Memory B cell (primary cell): ENCODE measurements at regions not wholly inside any gene's neighbourhood (a gene's known extent, or its start where the extent isn't known, plus 50 kb on each side); places are given as distances from the start of the nearest gene placed in this dataset.
"Not testable (repeated sequence)": the region's sequence is repeated elsewhere in the genome, so short reads cannot be mapped to it uniquely, and the experiment has no call there.

Experiments
- ATAC-seq: fragments of 150-1000 bp; cut with Tn5 transposase; 2 replicates; pipeline ENCODE4 v1.10.0; 2021; ENCODE audit warnings: low read depth, mild to moderate bottlenecking, moderate library complexity
- DNase-seq, 2 donors: peaks; one replicate each; pipeline ENCODE4 v3.0.0; 2022; ENCODE audit warnings: low spot score in 2 of 2
- H3K27ac Mint-ChIP-seq: one replicate; pipeline ENCODE4 v1.8.0; 2022; ENCODE audit warnings: mild to moderate bottlenecking, moderate library complexity, mixed read lengths
- H3K27me3 Mint-ChIP-seq: one replicate; pipeline ENCODE4 v1.8.0; 2022; ENCODE audit warnings: mixed read lengths
- H3K36me3 Mint-ChIP-seq: one replicate; pipeline ENCODE4 v1.8.0; 2022; ENCODE audit warnings: mild to moderate bottlenecking, mixed read lengths
- H3K4me1 Mint-ChIP-seq: one replicate; pipeline ENCODE4 v1.8.0; 2022; ENCODE audit warnings: mixed read lengths
- H3K4me3 Mint-ChIP-seq: one replicate; pipeline ENCODE4 v1.8.0; 2022; ENCODE audit warnings: mild to moderate bottlenecking, moderate library complexity, mixed read lengths
- H3K9me3 Mint-ChIP-seq: one replicate; pipeline ENCODE4 v1.8.0; 2022; ENCODE audit warnings: mixed read lengths

DNA sequence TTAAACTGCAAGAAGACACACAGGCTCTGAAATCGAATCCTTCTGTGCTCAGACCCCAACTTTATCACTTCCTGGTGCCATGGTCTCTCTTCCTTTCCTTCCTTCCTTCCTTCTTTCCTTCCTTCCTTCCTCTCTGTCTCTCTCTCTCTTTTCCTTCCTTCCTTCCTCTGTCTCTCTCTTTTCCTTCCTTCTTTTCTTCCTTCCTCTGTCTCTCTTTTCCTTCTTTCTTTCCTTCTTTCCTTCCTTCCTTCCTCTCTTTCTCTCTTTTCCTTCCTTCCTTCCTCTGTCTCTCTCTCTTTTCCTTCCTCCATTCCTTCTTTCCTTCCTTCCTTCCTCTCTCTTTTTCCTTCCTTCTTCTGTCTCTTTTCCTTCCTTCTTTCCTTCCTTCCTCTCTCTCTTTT, 127.2 kb upstream of the CACNA1A start:
- Mint-ChIP-seq H3K9me3 (peaks cover 5% of the 10 kb centered on the region), H3K36me3 (peaks cover 1% of the 10 kb centered on the region), H3K4me3 (no peak overlapping the region), H3K27ac (peak overlapping the region; percentile 5), H3K4me1 (peaks cover 2% of the 10 kb centered on the region), H3K27me3 (peaks cover 9% of the 10 kb centered on the region)
- ATAC-seq (no peak), DNase-seq (no peak)

DNA sequence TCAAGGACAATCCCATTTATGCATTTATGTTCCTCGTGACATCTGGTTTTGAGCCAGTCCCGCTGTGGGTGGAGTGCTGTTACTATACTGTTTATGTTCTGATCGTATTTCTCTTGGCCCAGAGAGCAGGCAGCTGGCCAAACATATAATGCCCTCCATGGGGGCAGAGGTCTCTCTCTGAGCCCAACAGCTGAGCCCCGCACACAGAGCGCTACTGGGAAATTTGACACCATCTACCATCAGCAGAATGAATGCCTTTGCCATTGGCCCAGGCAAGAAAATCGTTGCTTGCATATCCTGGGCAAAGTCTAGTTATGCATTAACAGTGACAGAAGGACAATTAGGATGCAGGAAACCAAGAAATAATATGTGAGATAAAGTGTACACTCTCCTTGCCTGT, 126.8 kb upstream of the CACNA1A start:
- H3K9me3 Mint-ChIP-seq: peaks cover 5% of the 10 kb centered on the region
- peak overlapping the region; percentile 5 for H3K27ac Mint-ChIP-seq
- peaks cover 2% of the 10 kb centered on the region for H3K4me1 Mint-ChIP-seq
- no peak for ATAC-seq
- H3K4me3 Mint-ChIP-seq: no peak overlapping the region
- DNase-seq: no peak
- H3K36me3 Mint-ChIP-seq: peaks cover 1% of the 10 kb centered on the region
- peaks cover 9% of the 10 kb centered on the region for H3K27me3 Mint-ChIP-seq

DNA sequence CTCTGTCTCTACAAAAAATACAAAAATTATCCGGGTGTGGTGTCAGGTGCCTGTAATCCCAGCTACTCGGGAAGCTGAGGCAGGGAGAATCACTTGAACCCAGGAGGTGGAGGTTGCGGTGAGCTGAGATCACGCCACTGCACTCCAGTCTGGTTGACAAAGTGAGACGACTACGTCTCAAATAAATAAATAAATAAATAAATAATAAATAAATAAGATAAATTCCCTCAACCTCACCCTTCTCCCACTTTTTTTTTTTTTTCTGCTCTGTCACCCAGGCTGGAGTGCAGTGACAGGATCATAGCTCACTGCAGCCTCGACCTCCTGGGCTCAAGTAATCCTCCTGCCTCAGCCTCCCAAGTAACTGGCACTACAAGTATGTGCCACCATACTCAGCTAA, 125.9 kb upstream of the CACNA1A start:
- ATAC-seq, H3K4me3 Mint-ChIP-seq, H3K27ac Mint-ChIP-seq, H3K27me3 Mint-ChIP-seq, H3K36me3 Mint-ChIP-seq, H3K4me1 Mint-ChIP-seq, H3K9me3 Mint-ChIP-seq, DNase-seq: not testable (repeated sequence)

DNA sequence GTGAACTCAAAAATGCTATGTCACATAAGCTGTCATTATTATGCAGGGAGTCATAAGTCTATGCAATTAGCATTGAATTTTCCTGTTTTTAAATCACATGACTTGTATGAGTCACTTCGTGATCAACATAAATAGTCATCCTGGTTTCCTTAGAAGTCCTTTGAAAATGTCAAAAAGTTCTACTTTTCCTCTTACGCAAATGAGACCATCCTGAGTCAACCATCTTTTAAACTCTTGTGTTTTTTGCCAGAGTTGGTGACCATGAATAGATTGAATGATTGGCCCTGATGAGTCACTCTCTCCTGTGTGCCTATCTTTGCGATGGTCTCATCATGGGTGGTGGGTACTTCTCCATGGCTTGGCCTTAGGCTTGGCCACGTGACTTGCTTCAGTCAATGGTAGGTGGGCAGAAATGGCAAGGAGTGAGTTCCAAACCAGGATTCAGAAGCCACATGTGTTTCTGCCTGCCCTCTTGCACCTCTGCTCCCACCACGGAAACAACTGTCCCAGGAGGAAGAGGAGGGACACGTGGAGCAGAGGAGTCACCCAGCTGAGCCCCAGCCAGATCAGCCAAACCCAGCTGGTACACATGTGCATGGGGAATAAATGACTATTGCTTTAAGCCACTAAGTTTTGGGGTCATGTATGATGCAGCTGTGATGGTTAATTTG, 123.5 kb upstream of the CACNA1A start:
- no peak for DNase-seq
- H3K4me3 Mint-ChIP-seq: no peak overlapping the region
- H3K9me3 Mint-ChIP-seq: peaks cover 5% of the 10 kb centered on the region
- no peak overlapping the region for H3K27ac Mint-ChIP-seq
- peaks cover 14% of the 10 kb centered on the region for H3K27me3 Mint-ChIP-seq
- H3K36me3 Mint-ChIP-seq: peaks cover 1% of the 10 kb centered on the region
- no peak for ATAC-seq
- peaks cover 2% of the 10 kb centered on the region for H3K4me1 Mint-ChIP-seq

DNA sequence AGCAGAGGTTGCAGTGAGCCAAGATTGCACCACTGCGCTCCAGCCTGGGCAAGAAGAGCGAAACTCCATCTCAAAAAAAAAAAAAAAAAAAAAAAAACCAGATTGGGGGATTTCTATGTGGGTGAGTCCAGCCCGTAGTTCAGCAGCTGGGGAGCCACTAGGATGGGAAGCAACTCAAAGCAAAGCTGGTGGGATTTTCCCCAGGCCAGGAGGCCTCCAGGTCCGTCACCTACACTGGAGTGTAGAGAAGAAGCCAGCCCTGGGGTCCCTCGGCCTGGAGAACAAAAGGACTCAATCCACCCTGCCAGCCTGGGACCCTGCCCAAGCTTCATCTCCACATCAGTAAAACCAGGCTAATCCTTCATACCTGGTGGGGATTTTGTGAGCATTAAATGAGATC, 121.3 kb upstream of the CACNA1A start:
- H3K4me1 Mint-ChIP-seq: no peaks in the 10 kb centered on the region
- H3K27me3 Mint-ChIP-seq: peaks cover 27% of the 10 kb centered on the region
- no peaks in the 10 kb centered on the region for H3K9me3 Mint-ChIP-seq
- no peak overlapping the region for H3K4me3 Mint-ChIP-seq
- DNase-seq (no peak), ATAC-seq (no peak)
- no peaks in the 10 kb centered on the region for H3K36me3 Mint-ChIP-seq
- no peak overlapping the region for H3K27ac Mint-ChIP-seq

DNA sequence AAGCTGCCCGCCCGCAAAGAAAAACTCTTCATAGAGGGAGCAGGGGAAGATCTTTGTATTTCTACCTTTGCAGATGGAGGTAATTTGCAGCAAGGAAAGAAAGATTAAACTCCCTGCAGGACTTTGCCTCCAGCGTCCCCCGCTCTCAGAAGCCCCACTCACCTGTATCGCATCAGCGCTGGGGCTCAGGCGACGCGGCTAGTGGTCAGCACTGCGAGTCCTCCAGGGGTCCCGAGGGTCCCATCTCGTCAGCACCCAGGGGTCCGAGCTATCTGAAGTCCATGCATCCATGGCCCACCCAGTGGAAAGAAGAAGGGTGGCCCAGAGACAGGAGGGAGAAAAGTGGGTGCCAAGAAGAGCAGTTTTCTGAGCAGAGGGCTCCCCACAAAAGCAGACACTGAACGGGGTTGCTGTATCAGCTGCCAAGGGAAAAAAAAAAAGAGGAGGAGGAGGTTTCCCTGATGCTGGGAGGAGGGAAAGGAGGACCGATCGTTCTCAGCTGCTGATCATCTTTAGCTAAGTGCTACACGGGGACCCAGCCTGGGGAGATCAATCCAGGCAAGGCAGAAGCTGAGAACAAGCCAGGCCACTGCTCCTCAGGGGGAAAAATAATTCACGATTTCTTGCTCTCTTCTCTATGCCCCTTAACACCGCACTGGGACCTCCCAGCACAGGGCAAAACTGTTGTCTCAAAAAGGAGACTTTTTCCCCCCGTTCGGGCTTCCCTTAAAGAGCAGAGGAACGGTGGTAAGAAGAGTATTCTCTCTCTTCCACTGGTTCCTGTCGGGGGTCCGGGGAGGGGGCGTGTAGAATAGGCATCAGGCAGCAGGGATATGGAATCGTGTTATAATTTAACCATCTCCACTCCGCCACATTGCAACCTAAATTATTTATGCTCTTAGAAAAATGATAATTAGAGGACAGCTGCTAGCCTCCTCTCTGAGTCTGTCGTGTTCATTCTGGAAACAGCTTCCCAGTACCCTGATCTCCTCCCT, 117.7 kb upstream of the CACNA1A start:
- Mint-ChIP-seq H3K9me3 (no peaks in the 10 kb centered on the region), H3K4me3 (no peak overlapping the region), H3K36me3 (no peaks in the 10 kb centered on the region), H3K4me1 (no peaks in the 10 kb centered on the region), H3K27ac (no peak overlapping the region), H3K27me3 (peaks cover 27% of the 10 kb centered on the region)
- DNase-seq (no peak), ATAC-seq (no peak)

DNA sequence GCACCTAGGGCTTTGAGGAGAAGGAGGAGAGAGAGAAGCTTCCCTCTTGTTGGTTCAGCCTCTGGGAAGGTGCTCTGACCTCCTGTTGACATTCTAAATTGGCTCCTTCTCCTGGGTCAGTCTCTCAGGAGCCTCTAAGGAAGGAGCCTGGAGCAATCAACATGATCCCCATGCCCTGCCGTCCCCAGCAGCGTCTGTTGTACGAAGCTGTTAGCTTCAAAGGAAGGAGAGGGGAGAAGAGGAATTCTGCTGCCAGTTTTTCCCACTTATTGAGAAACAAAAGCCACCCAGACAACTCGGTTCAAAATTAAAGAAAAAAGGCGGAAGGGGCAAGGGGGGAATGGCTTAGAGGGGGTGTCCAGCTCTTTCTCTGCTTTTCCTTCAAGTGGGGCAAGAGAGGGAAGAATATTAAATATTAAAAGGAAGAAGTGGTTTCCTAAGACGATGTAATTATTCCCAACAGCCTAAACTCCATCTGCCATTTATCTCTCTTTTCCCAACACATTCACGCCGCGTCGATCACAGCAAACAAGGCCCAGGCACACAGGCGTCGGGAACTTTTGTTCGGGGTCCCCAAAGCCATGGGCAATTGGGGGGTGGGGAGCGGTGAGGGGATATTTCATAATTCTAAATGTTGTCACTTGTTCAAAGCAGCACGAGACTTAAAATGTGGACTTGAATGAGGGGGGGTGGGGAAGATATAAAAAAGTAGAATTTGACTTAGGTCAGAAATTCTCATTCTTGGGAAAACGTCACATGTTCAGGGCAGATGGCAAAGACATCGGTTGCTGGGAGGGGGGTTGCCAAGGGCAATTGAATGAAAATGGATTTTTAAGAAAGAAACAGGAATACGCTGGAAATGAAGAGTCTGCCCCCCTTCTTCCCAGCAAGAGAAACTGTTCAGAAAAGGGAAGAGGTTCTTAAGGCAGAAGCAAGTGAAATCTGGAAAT, 116.8 kb upstream of the CACNA1A start:
- DNase-seq (no peak), ATAC-seq (no peak)
- Mint-ChIP-seq H3K9me3 (peaks cover 2% of the 10 kb centered on the region), H3K27ac (no peak overlapping the region), H3K4me1 (no peaks in the 10 kb centered on the region), H3K27me3 (peaks cover 29% of the 10 kb centered on the region), H3K4me3 (no peak overlapping the region), H3K36me3 (peaks cover 1% of the 10 kb centered on the region)

DNA sequence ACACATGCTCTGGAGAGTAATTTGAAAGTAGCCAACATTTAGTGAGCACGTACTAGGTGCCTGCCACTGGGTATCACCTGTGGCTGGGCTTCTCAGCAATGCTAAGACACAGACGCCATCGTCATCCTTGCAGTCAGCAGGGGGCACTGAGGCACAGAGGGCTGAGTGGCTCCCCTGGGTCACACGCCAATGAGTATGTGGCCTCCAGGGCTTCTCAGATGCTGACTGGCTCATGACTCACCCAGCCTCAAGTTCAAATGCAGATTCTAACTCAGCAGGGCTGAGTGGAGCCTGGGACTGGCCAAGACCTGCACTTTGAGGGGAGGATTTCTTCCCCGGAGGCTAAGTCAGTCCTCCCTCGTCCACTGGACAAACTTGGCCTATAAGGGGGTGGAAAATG, 115.1 kb upstream of the CACNA1A start:
- H3K27me3 Mint-ChIP-seq: peaks cover 30% of the 10 kb centered on the region
- H3K4me1 Mint-ChIP-seq: no peaks in the 10 kb centered on the region
- no peak for ATAC-seq
- no peak overlapping the region for H3K27ac Mint-ChIP-seq
- H3K9me3 Mint-ChIP-seq: peaks cover 2% of the 10 kb centered on the region
- no peak for DNase-seq
- H3K36me3 Mint-ChIP-seq: peaks cover 1% of the 10 kb centered on the region
- H3K4me3 Mint-ChIP-seq: no peak overlapping the region

DNA sequence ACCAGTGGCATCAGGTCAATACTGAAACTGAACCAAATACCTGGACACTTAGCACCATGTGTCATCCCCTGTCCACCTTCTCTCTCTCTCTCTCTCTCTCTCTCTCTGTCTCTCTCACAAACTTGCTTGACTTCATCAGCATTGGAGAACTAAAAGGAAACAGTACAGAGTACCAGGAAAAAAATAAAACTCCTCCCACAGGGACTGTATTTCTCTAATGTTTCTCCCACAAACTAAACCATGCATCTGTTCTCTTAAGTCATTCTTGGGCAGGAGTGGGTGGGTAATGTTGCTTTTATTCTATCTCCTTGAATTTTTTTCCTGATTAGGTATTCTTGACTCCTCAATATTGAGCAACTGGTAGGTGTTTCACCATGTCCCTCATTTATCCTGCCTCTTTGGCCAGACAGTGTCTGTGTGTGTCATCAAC, 112.9 kb upstream of the CACNA1A start:
- Mint-ChIP-seq H3K4me3 (no peak overlapping the region), H3K27me3 (peaks cover 21% of the 10 kb centered on the region), H3K36me3 (peaks cover 1% of the 10 kb centered on the region), H3K4me1 (no peaks in the 10 kb centered on the region), H3K9me3 (peaks cover 2% of the 10 kb centered on the region), H3K27ac (no peak overlapping the region)
- ATAC-seq (no peak), DNase-seq (no peak)

DNA sequence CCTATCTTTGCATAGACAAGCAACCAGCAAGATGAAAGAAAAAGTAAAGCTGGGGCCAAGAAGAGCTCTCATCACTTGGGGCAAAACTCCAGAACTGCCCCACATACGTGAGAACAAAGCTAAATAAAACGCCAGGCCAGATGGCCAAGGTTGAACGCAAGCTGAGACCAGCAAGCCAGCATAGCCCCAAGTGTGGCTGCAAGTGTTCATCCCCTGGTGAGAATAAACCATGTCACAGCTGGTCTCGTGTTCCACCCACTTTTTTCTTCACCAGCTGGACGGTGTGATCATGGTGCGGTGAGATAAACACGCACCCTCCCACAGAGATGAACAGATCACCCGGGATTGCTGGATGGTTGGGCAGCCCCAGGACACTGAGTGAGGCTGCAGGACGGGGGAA, 109.6 kb upstream of the CACNA1A start:
- H3K27me3 Mint-ChIP-seq: peaks cover 16% of the 10 kb centered on the region

DNA sequence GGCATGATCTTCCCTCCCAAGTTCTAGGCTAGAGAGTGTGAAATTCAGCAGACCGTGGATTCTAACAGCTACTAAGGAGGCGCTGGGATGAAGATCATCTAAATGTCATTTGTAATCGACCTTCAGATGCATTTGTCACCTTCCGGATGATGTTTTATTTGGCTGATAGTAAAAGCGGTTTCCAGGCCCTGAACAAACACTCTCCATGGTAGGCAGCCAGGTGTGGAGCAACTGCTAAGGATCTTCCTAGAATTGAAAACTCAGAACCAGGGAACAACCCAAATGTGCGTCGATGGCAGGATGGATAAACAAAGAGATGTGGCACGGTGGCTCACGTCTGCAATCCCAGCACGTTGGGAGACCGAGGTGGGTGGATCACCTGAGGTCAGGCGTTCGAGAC, 107.2 kb upstream of the CACNA1A start:
- H3K27ac Mint-ChIP-seq: no peak overlapping the region
- DNase-seq (no peak), ATAC-seq (no peak)
- no peak overlapping the region for H3K4me3 Mint-ChIP-seq
- H3K9me3 Mint-ChIP-seq: peaks cover under 1% of the 10 kb centered on the region
- H3K36me3 Mint-ChIP-seq: peaks cover under 1% of the 10 kb centered on the region
- peaks cover 19% of the 10 kb centered on the region for H3K27me3 Mint-ChIP-seq
- H3K4me1 Mint-ChIP-seq: no peaks in the 10 kb centered on the region

More for the DNA sequence above, 109.6 kb upstream of the CACNA1A start:
- Mint-ChIP-seq H3K36me3 (peaks cover 1% of the 10 kb centered on the region), H3K4me1 (no peaks in the 10 kb centered on the region), H3K9me3 (peaks cover 2% of the 10 kb centered on the region), H3K27ac (no peak overlapping the region), H3K4me3 (no peak overlapping the region)
- ATAC-seq: no peak
- no peak for DNase-seq

DNA sequence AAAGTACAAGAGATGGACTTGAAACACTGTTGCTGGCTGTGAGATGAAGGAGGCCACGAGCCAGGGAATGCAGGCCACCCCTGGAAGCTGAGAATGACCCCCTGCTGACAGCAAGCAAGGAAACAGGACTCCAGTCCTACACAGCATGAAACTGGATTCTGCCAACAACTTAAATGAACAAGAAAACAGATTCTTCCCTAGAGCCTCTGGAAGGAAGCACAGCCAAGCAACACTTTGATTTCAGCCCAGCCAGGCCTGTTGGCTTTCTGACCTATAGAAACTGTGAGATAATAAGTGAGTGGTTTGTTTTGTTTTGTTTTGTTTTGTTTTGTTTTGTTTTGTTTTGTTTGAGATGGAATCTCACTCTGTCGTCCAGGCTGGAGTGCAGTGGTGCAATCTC, 105.3 kb upstream of the CACNA1A start:
- Mint-ChIP-seq H3K9me3 (no peaks in the 10 kb centered on the region), H3K27me3 (peaks cover 18% of the 10 kb centered on the region), H3K27ac (no peak overlapping the region), H3K36me3 (no peaks in the 10 kb centered on the region), H3K4me1 (no peaks in the 10 kb centered on the region), H3K4me3 (no peak overlapping the region)
- ATAC-seq: no peak
- no peak for DNase-seq

DNA sequence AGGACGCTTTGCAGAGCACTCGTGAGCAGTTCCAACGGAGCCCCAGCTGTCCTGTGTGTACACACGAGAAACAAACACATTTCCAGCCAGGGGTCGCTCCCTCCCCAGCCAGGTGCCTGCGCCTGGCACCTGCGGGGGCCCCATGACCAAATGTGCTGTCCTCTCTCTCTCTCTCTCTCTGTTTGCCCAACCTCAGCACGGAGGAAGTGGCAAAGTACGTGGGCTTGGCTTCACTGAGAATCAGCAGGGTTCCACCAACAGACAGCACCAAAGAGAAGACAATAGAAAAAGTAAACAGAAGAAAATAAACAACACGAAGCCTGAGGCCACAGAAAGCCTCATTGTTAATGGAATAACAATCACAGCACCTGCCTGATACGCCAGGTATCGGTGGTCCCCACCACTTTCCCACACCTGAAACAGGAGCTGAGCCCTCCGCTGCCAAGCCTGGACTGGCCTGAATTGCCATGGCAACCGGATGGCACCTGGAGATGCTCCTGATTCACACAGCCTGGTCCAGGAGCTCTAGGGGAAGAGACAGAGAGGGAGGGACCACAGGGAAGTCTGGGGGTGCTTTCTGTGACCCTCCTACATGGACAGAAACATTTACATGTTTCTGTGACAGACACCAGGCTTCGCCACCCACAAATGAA, 103.9 kb upstream of the CACNA1A start:
- Mint-ChIP-seq H3K9me3 (no peaks in the 10 kb centered on the region), H3K27ac (no peak overlapping the region)

More for the DNA sequence above, 103.9 kb upstream of the CACNA1A start:
- Mint-ChIP-seq H3K36me3 (no peaks in the 10 kb centered on the region), H3K4me3 (no peak overlapping the region), H3K27me3 (peaks cover 14% of the 10 kb centered on the region), H3K4me1 (no peaks in the 10 kb centered on the region)
- ATAC-seq (no peak), DNase-seq (no peak)
